Omental fat pad (tissue), 3 donors: ENCODE measurements at regions not wholly inside any gene's neighbourhood (a gene's known extent, or its start where the extent isn't known, plus 50 kb on each side); places are given as distances from the start of the nearest gene placed in this dataset.

Experiments used
- ATAC-seq: fragments of 150-250 bp; one replicate; pipeline ENCODE4 v1.9.1; 2016; ENCODE audit warnings: mild to moderate bottlenecking, moderate library complexity; ENCODE audit not compliant: low FRiP score
- DNase-seq: peaks from one replicate; pipeline ENCODE4 v3.0.0-alpha.2; 2019; ENCODE audit warnings: low spot score
- CTCF ChIP-seq, 3 donors: fragments of 450-650 bp; IDR thresholded peaks; one replicate each; pipeline ENCODE4 v1.5.1; 2016 to 2017; ENCODE audit warnings: antibody characterized with exemption in 3 of 3, mild to moderate bottlenecking in 3 of 3, moderate library complexity in 2 of 3

- no peak for DNase-seq
- no peak for TF ChIP-seq CTCF (IDR thresholded peaks at IDR 0.05)
- ATAC-seq, result no peak
Observed at GRCh38 chr3:168517249-168518071, 421.7 kb upstream of the GOLIM4 start.

- DNase-seq (no peak), ATAC-seq (no peak)
- TF ChIP-seq CTCF (IDR thresholded peaks at IDR 0.05), result no peak
Observed at GRCh38 chr3:168514252-168514651, 418.5 kb upstream of the GOLIM4 start.

- ATAC-seq (no peak), DNase-seq (no peak)
- no peak for TF ChIP-seq CTCF (IDR thresholded peaks at IDR 0.05)
Observed at GRCh38 chr3:168512802-168513201, 417.1 kb upstream of the GOLIM4 start.

- TF ChIP-seq CTCF (IDR thresholded peaks at IDR 0.05), result no peak
- DNase-seq (no peak), ATAC-seq (no peak)
Observed at GRCh38 chr3:168511428-168512014, 415.8 kb upstream of the GOLIM4 start.

- ATAC-seq (no peak), DNase-seq (no peak)
- no peak for TF ChIP-seq CTCF (IDR thresholded peaks at IDR 0.05)
Observed at GRCh38 chr3:168506589-168506988, 410.9 kb upstream of the GOLIM4 start.

- DNase-seq, result no peak
- no peak for ATAC-seq
- TF ChIP-seq CTCF (IDR thresholded peaks at IDR 0.05), result no peak
Observed at GRCh38 chr3:168501570-168501969, 405.8 kb upstream of the GOLIM4 start.

- no peak for ATAC-seq
- DNase-seq, result no peak
- no peak for TF ChIP-seq CTCF (IDR thresholded peaks at IDR 0.05)
Observed at GRCh38 chr3:168498194-168498593, 402.5 kb upstream of the GOLIM4 start.
